ENCODE measurements at regions not wholly inside any gene's neighbourhood (a gene's known extent, or its start where the extent isn't known, plus 50 kb on each side); places are given as distances from the start of the nearest gene placed in this dataset.
A peak's percentile ranks its signal among the peaks of the same experiment; 100 is the strongest.
"Not testable (repeated sequence)": the region's sequence is repeated elsewhere in the genome, so short reads cannot be mapped to it uniquely, and the experiment has no call there.

- Histone ChIP-seq H3K9me1 (replicated peaks; ENCODE audit: control insufficient read depth, extremely low read depth, insufficient read depth, low read length) (no peaks in the 10 kb centered on the region), H3K4me1 (ENCODE audit: control insufficient read depth, extremely low read depth, insufficient read depth, low read length) (peaks cover 24% of the 10 kb centered on the region), H3K27ac (ENCODE audit: insufficient read depth, low read depth, low read length) (no peak overlapping the region), H3K9ac (replicated peaks; ENCODE audit: extremely low read depth, insufficient read depth, low read length) (no peak overlapping the region), H3K27me3 (ENCODE audit: control insufficient read depth in 2 of 2, insufficient read depth in 2 of 2, low read length in 2 of 2) (no peaks in the 10 kb centered on the region), H3K4me2 (ENCODE audit: insufficient read depth, low read length) (no peak overlapping the region), H3K79me2 (ENCODE audit: control insufficient read depth, insufficient read depth, low read length) (no peaks in the 10 kb centered on the region), H2AFZ (ENCODE audit: low read depth, low read length) (no peak overlapping the region), H3K9me3 (replicated peaks; ENCODE audit: control insufficient read depth, insufficient read depth, low read length) (no peaks in the 10 kb centered on the region), H3K4me3 (replicated peaks in 1 of 3; ENCODE audit: insufficient read depth in 1 of 3, low read depth in 1 of 3, low read length in 3 of 3) (no peak overlapping the region), H3K36me3 (ENCODE audit: control insufficient read depth in 2 of 2, extremely low read depth in 1 of 2, insufficient read depth in 2 of 2, low read length in 2 of 2) (no peaks in the 10 kb centered on the region), H4K20me1 (replicated peaks; ENCODE audit: control insufficient read depth, extremely low read depth, insufficient read depth, low read length) (no peaks in the 10 kb centered on the region)
- TF ChIP-seq JUN (IDR thresholded peaks at IDR 0.05; ENCODE audit: borderline replicate concordance, insufficient read depth, insufficient read length, low read depth), result no peak
- no peak for TF ChIP-seq POLR2A (IDR thresholded peaks at IDR 0.05; ENCODE audit: low read depth, low read length)
- no peak for TF ChIP-seq EZH2 (IDR thresholded peaks at IDR 0.05; ENCODE audit: borderline replicate concordance, low read depth, low read length, severe bottlenecking)
- TF ChIP-seq MYC (IDR thresholded peaks at IDR 0.05; ENCODE audit: low read depth, low read length), result no peak
- TF ChIP-seq CTCF (IDR thresholded peaks at IDR 0.05; ENCODE audit: extremely low read depth in 1 of 2, insufficient read depth in 1 of 2, low read depth in 1 of 2, low read length in 2 of 2), result no peak
- TF ChIP-seq FOS (IDR thresholded peaks at IDR 0.05; ENCODE audit: borderline replicate concordance, insufficient read depth, low read length), result no peak
- TF ChIP-seq MAX (IDR thresholded peaks at IDR 0.05; ENCODE audit: insufficient read depth, insufficient read length), result no peak
- no peak for TF ChIP-seq GATA2 (IDR thresholded peaks at IDR 0.05; ENCODE audit: insufficient read depth, insufficient read length, low read depth, low read length)
- no peak for TF ChIP-seq POLR2AphosphoS5 (IDR thresholded peaks at IDR 0.05; ENCODE audit: insufficient read depth, low read depth, low read length)
- FAIRE-seq (no peak), DNase-seq (ENCODE audit: low read depth, low spot score) (no peak)
- CTCF ChIA-PET, result interaction anchor here (1.0 to 1.5 kb wide), 2 partner anchors 10 to 104 kb away, joined by 3 read pairs; no protein-coding TSS in a partner anchor
- no TSS peak for BruUV-seq (replicated peaks)
- POLR2A ChIA-PET, result no interaction called here
- dilution Hi-C loops (cut with MboI; ENCODE audit: extremely low pct_ligation_motif_present, low sequenced_read_pairs) (no loop called here), intact Hi-C loops (cut with micrococcal nuclease) (no loop called here)
These were observed 122.0 kb upstream of the LDB2 start for GRCh38 chr4:17020451-17020850.

GRCh38 chr4:17018621-17019020 lies 120.2 kb upstream of the LDB2 start:
- DNase-seq (ENCODE audit: low read depth, low spot score); H3K79me2 ChIP-seq (ENCODE audit: control insufficient read depth, insufficient read depth, low read length); H3K36me3 ChIP-seq (ENCODE audit: control insufficient read depth in 2 of 2, extremely low read depth in 1 of 2, insufficient read depth in 2 of 2, low read length in 2 of 2); POLR2A ChIA-PET; dilution Hi-C loops (cut with MboI; ENCODE audit: extremely low pct_ligation_motif_present, low sequenced_read_pairs); H2AFZ ChIP-seq (ENCODE audit: low read depth, low read length); H3K9ac ChIP-seq (replicated peaks; ENCODE audit: extremely low read depth, insufficient read depth, low read length); H3K9me3 ChIP-seq (replicated peaks; ENCODE audit: control insufficient read depth, insufficient read depth, low read length); H3K9me1 ChIP-seq (replicated peaks; ENCODE audit: control insufficient read depth, extremely low read depth, insufficient read depth, low read length); H4K20me1 ChIP-seq (replicated peaks; ENCODE audit: control insufficient read depth, extremely low read depth, insufficient read depth, low read length); H3K27me3 ChIP-seq (ENCODE audit: control insufficient read depth in 2 of 2, insufficient read depth in 2 of 2, low read length in 2 of 2); FAIRE-seq; H3K4me3 ChIP-seq (replicated peaks in 1 of 3; ENCODE audit: insufficient read depth in 1 of 3, low read depth in 1 of 3, low read length in 3 of 3); BruUV-seq (replicated peaks): not testable (repeated sequence)
- CTCF ChIA-PET, result interaction anchor here (0.8 to 2.4 kb wide), 9 partner anchors 9 to 454 kb away, joined by 3 to 14 read pairs (median 6); no protein-coding TSS in a partner anchor
- Histone ChIP-seq H3K27ac (ENCODE audit: insufficient read depth, low read depth, low read length) (peak overlapping the region; percentile 58), H3K4me1 (ENCODE audit: control insufficient read depth, extremely low read depth, insufficient read depth, low read length) (peaks cover 29% of the 10 kb centered on the region), H3K4me2 (ENCODE audit: insufficient read depth, low read length) (peak overlapping the region; percentile 62)
- intact Hi-C loops (cut with micrococcal nuclease), result loop anchor here (1.0 kb wide), 1 partner anchor 318 kb away; no protein-coding TSS in a partner anchor
